ENCODE measurements at regions not wholly inside any gene's neighbourhood (a gene's known extent, or its start where the extent isn't known, plus 50 kb on each side); places are given as distances from the start of the nearest gene placed in this dataset.

GRCh38 chr9:106051545-106051944 is 357.2 kb downstream of the TMEM38B start:
- Mint-ChIP-seq H3K27me3 (ENCODE audit: low read depth) (no peaks in the 10 kb centered on the region), H3K4me1 (peaks cover 10 to 13% of the 10 kb centered on the region in 2 experiments), H3K36me3 (ENCODE audit: insufficient read depth in 1 of 3, low read depth in 3 of 3) (peaks cover 0 to 7% (median 2%) of the 10 kb centered on the region in 3 experiments; a peak in 3 of 7 replicates), H3K27ac (no peak overlapping the region), H3K9me3 (peaks cover 5 to 15% of the 10 kb centered on the region in 2 experiments), H3K4me3 (no peak overlapping the region)
- no peaks in the 10 kb centered on the region; the same call in 1 of the 2 replicates for H3K4me1 ChIP-seq (ENCODE audit: insufficient read depth, low read length)
- H3K4me2 ChIP-seq (ENCODE audit: insufficient read depth, insufficient read length, low read length) = no peak overlapping the region
- no peaks in the 10 kb centered on the region for H3K79me2 ChIP-seq (ENCODE audit: insufficient read depth, low read length)
- H3K27me3 ChIP-seq (ENCODE audit: insufficient read depth, low read length) = no peaks in the 10 kb centered on the region
- no peak overlapping the region for H3K9ac ChIP-seq (ENCODE audit: extremely low read depth, insufficient read length, low read length)
- H3K18ac ChIP-seq (ENCODE audit: insufficient read length, low read depth, low read length) = no peak overlapping the region
- no peak overlapping the region for H3K27ac ChIP-seq (ENCODE audit: insufficient read length, low read depth, low read length)
- H3K4ac ChIP-seq (ENCODE audit: low read depth, low read length) = no peak overlapping the region
- no peak for TF ChIP-seq CTCF (conservative IDR thresholded peaks at IDR 0.05)
- no peak overlapping the region for H4K5ac ChIP-seq (ENCODE audit: insufficient read length, low read depth, low read length)
- H3K9me3 ChIP-seq (ENCODE audit: control insufficient read depth, low read depth, low read length) = no peaks in the 10 kb centered on the region
- DNase-seq = no peak
- no peak overlapping the region for H2BK120ac ChIP-seq (ENCODE audit: low read depth, low read length, poor library complexity, severe bottlenecking)
- no peak overlapping the region for H3K14ac ChIP-seq (ENCODE audit: insufficient read depth, low read length)
- no peak overlapping the region for H2AFZ ChIP-seq (ENCODE audit: low read length)
- no peak overlapping the region for H3K56ac ChIP-seq (ENCODE audit: insufficient read length, low read depth, low read length)
- no peaks in the 10 kb centered on the region for H4K20me1 ChIP-seq (ENCODE audit: control insufficient read depth, insufficient read depth, insufficient read length)
- H2BK15ac ChIP-seq (ENCODE audit: low read depth, low read length) = no peak overlapping the region
- no peak overlapping the region for H3K23ac ChIP-seq (ENCODE audit: insufficient read length, low read depth, low read length)
- H3K79me1 ChIP-seq (ENCODE audit: insufficient read depth, low read depth, low read length, poor library complexity, severe bottlenecking) = no peaks in the 10 kb centered on the region
- no peak overlapping the region for H4K91ac ChIP-seq (ENCODE audit: insufficient read length, low read depth, low read length)
- no peak overlapping the region for H2BK12ac ChIP-seq (ENCODE audit: insufficient read length, low read depth, low read length)
- no CpG with 5 or more reads among the region's 3 CpGs for WGBS (ENCODE audit: extremely low coverage, insufficient read length, low lambda C conversion rate)
- no peak overlapping the region for H4K8ac ChIP-seq (replicated peaks; ENCODE audit: insufficient read length, low read depth, low read length)
- H3T11ph ChIP-seq (ENCODE audit: low read length) = no peak overlapping the region
- H2AK5ac ChIP-seq (ENCODE audit: insufficient read length, low read length) = no peak overlapping the region
- H2BK5ac ChIP-seq (ENCODE audit: insufficient read length, low read length) = no peak overlapping the region
- H2BK20ac ChIP-seq (ENCODE audit: low read depth, low read length, poor library complexity, severe bottlenecking) = no peak overlapping the region
- no peaks in the 10 kb centered on the region for H3K23me2 ChIP-seq (ENCODE audit: insufficient read length, low read depth, low read length, poor library complexity, severe bottlenecking)

All from H9 (cell line).